OCI-LY1 (cell line): ENCODE measurements at regions not wholly inside any gene's neighbourhood (a gene's known extent, or its start where the extent isn't known, plus 50 kb on each side); places are given as distances from the start of the nearest gene placed in this dataset.

Experiments
- EZH2 ChIP-seq: fragments of 200-600 bp; sonication (generic), shearing (Covaris generic); IDR thresholded peaks from 2 replicates; pipeline ENCODE4 v1.8.0; 2017; ENCODE audit warnings: borderline replicate concordance, mixed run types, mild to moderate bottlenecking, antibody characterized with exemption, low read length, moderate library complexity, mixed read lengths
- TF ChIP-seq, protein P1 (sequence below): fragments of 200-600 bp; sonication (generic), shearing (Covaris generic); IDR thresholded peaks from 2 replicates; pipeline ENCODE4 v1.5.1; 2017; ENCODE audit warnings: mild to moderate bottlenecking, antibody characterized with exemption, low read length, moderate library complexity, mixed read lengths

GRCh38 chr19:28305513-28305912 lies 907.4 kb downstream of the UQCRFS1 start:
- TF ChIP-seq, protein P1, sequence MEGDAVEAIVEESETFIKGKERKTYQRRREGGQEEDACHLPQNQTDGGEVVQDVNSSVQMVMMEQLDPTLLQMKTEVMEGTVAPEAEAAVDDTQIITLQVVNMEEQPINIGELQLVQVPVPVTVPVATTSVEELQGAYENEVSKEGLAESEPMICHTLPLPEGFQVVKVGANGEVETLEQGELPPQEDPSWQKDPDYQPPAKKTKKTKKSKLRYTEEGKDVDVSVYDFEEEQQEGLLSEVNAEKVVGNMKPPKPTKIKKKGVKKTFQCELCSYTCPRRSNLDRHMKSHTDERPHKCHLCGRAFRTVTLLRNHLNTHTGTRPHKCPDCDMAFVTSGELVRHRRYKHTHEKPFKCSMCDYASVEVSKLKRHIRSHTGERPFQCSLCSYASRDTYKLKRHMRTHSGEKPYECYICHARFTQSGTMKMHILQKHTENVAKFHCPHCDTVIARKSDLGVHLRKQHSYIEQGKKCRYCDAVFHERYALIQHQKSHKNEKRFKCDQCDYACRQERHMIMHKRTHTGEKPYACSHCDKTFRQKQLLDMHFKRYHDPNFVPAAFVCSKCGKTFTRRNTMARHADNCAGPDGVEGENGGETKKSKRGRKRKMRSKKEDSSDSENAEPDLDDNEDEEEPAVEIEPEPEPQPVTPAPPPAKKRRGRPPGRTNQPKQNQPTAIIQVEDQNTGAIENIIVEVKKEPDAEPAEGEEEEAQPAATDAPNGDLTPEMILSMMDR, result no peak
- no peak for TF ChIP-seq EZH2
